ENCODE measurements at regions not wholly inside any gene's neighbourhood (a gene's known extent, or its start where the extent isn't known, plus 50 kb on each side); places are given as distances from the start of the nearest gene placed in this dataset.
"Not testable (repeated sequence)": the region's sequence is repeated elsewhere in the genome, so short reads cannot be mapped to it uniquely, and the experiment has no call there.

GRCh38 chr11:19420868-19421533, 180.3 kb upstream of the E2F8 start:
- ATAC-seq (replicated peaks) (no peak), DNase-seq (no peak)
- Mint-ChIP-seq H3K4me3 (no peak overlapping the region), H3K4me1 (peaks cover 2 to 4% of the 10 kb centered on the region in 2 donors), H3K27ac (no peak overlapping the region), H3K9me3 (peaks cover 0 to 9% of the 10 kb centered on the region in 2 donors), H3K27me3 (peaks cover 0 to 20% of the 10 kb centered on the region in 2 donors), H3K36me3 (no peaks in the 10 kb centered on the region)

- peaks cover 3 to 19% of the 10 kb centered on the region in 2 donors for H3K27me3 Mint-ChIP-seq
- ATAC-seq (replicated peaks) (no peak), DNase-seq (no peak)
- H3K4me1 Mint-ChIP-seq: no peaks in the 10 kb centered on the region
- no peak overlapping the region for H3K27ac Mint-ChIP-seq
- no peaks in the 10 kb centered on the region for H3K36me3 Mint-ChIP-seq
- no peak overlapping the region for H3K4me3 Mint-ChIP-seq
- peaks cover 3 to 9% of the 10 kb centered on the region in 2 donors for H3K9me3 Mint-ChIP-seq
Observed at GRCh38 chr11:19419808-19420207, 179.1 kb upstream of the E2F8 start.

GRCh38 chr11:19419021-19419750, 178.4 kb upstream of the E2F8 start:
- no peaks in the 10 kb centered on the region for H3K4me1 Mint-ChIP-seq
- H3K4me3 Mint-ChIP-seq: no peak overlapping the region
- DNase-seq (no peak), ATAC-seq (replicated peaks) (no peak)
- H3K27me3 Mint-ChIP-seq: peaks cover 9 to 25% of the 10 kb centered on the region in 2 donors
- peaks cover 6 to 9% of the 10 kb centered on the region in 2 donors for H3K9me3 Mint-ChIP-seq
- H3K27ac Mint-ChIP-seq: no peak overlapping the region
- no peaks in the 10 kb centered on the region for H3K36me3 Mint-ChIP-seq

GRCh38 chr11:19418221-19418620, 177.5 kb upstream of the E2F8 start:
- Mint-ChIP-seq H3K9me3 (peaks cover 6 to 9% of the 10 kb centered on the region in 2 donors), H3K4me3 (no peak overlapping the region), H3K27me3 (peaks cover 14 to 31% of the 10 kb centered on the region in 2 donors), H3K4me1 (no peaks in the 10 kb centered on the region), H3K36me3 (no peaks in the 10 kb centered on the region), H3K27ac (no peak overlapping the region)
- DNase-seq (no peak), ATAC-seq (replicated peaks) (no peak)

- H3K27ac Mint-ChIP-seq; DNase-seq; H3K36me3 Mint-ChIP-seq; H3K4me1 Mint-ChIP-seq; H3K9me3 Mint-ChIP-seq; ATAC-seq (replicated peaks); H3K4me3 Mint-ChIP-seq: not testable (repeated sequence)
- H3K27me3 Mint-ChIP-seq: peaks cover 25 to 49% of the 10 kb centered on the region in 2 donors
Observed at GRCh38 chr11:19412070-19412469, 171.3 kb upstream of the E2F8 start.

- no peak overlapping the region for H3K27ac Mint-ChIP-seq
- DNase-seq (no peak), ATAC-seq (replicated peaks) (peak; percentile 52 to 61)
- H3K27me3 Mint-ChIP-seq: peaks cover 40 to 47% of the 10 kb centered on the region in 2 donors
- H3K36me3 Mint-ChIP-seq: peaks cover 0 to 2% of the 10 kb centered on the region in 2 donors
- H3K9me3 Mint-ChIP-seq: peaks cover 2 to 4% of the 10 kb centered on the region in 2 donors
- peaks cover 0 to 3% of the 10 kb centered on the region in 2 donors for H3K4me1 Mint-ChIP-seq
- no peak overlapping the region for H3K4me3 Mint-ChIP-seq
Observed at GRCh38 chr11:19410032-19410431, 169.3 kb upstream of the E2F8 start.

- peaks cover 0 to 3% of the 10 kb centered on the region in 2 donors for H3K4me1 Mint-ChIP-seq
- no peak overlapping the region for H3K27ac Mint-ChIP-seq
- peaks cover 0 to 2% of the 10 kb centered on the region in 2 donors for H3K36me3 Mint-ChIP-seq
- H3K4me3 Mint-ChIP-seq: no peak overlapping the region
- peaks cover 0 to 2% of the 10 kb centered on the region in 2 donors for H3K9me3 Mint-ChIP-seq
- ATAC-seq (replicated peaks): no peak
- H3K27me3 Mint-ChIP-seq: peaks cover 32 to 40% of the 10 kb centered on the region in 2 donors
- DNase-seq: no peak
Observed at GRCh38 chr11:19409307-19409706, 168.6 kb upstream of the E2F8 start.

- no peak for ATAC-seq (replicated peaks)
- Mint-ChIP-seq H3K36me3 (peaks cover 0 to 2% of the 10 kb centered on the region in 2 donors), H3K9me3 (no peaks in the 10 kb centered on the region), H3K27ac (no peak overlapping the region), H3K4me1 (peaks cover 0 to 3% of the 10 kb centered on the region in 2 donors), H3K27me3 (peaks cover 28 to 31% of the 10 kb centered on the region in 2 donors), H3K4me3 (no peak overlapping the region)
- DNase-seq: no peak
Observed at GRCh38 chr11:19407677-19408270, 167.0 kb upstream of the E2F8 start.

- no peak for DNase-seq
- no peak for ATAC-seq (replicated peaks)
- Mint-ChIP-seq H3K27me3 (peaks cover 18 to 27% of the 10 kb centered on the region in 2 donors), H3K4me1 (peaks cover 0 to 3% of the 10 kb centered on the region in 2 donors), H3K9me3 (no peaks in the 10 kb centered on the region), H3K27ac (no peak overlapping the region), H3K36me3 (no peaks in the 10 kb centered on the region), H3K4me3 (no peak overlapping the region)
Observed at GRCh38 chr11:19405966-19406365, 165.2 kb upstream of the E2F8 start.

GRCh38 chr11:19404787-19405186, 164.0 kb upstream of the E2F8 start:
- Mint-ChIP-seq H3K36me3 (no peaks in the 10 kb centered on the region), H3K9me3 (no peaks in the 10 kb centered on the region), H3K27me3 (peaks cover 7 to 27% of the 10 kb centered on the region in 2 donors), H3K4me3 (no peak overlapping the region), H3K4me1 (no peaks in the 10 kb centered on the region), H3K27ac (no peak overlapping the region)
- no peak for ATAC-seq (replicated peaks)
- DNase-seq: no peak

GRCh38 chr11:19403196-19403895, 162.6 kb upstream of the E2F8 start:
- no peaks in the 10 kb centered on the region for H3K36me3 Mint-ChIP-seq
- peaks cover 7 to 27% of the 10 kb centered on the region in 2 donors for H3K27me3 Mint-ChIP-seq
- H3K27ac Mint-ChIP-seq: no peak overlapping the region
- no peaks in the 10 kb centered on the region for H3K4me1 Mint-ChIP-seq
- ATAC-seq (replicated peaks): no peak
- H3K9me3 Mint-ChIP-seq: no peaks in the 10 kb centered on the region
- no peak for DNase-seq
- no peak overlapping the region for H3K4me3 Mint-ChIP-seq

GRCh38 chr11:19400296-19400695, 159.6 kb upstream of the E2F8 start:
- ATAC-seq (replicated peaks) (no peak), DNase-seq (no peak)
- no peaks in the 10 kb centered on the region for H3K36me3 Mint-ChIP-seq
- H3K4me1 Mint-ChIP-seq: no peaks in the 10 kb centered on the region
- no peak overlapping the region for H3K27ac Mint-ChIP-seq
- no peaks in the 10 kb centered on the region for H3K9me3 Mint-ChIP-seq
- H3K27me3 Mint-ChIP-seq: peaks cover 8 to 17% of the 10 kb centered on the region in 2 donors
- H3K4me3 Mint-ChIP-seq: no peak overlapping the region

- Mint-ChIP-seq H3K36me3 (no peaks in the 10 kb centered on the region), H3K27me3 (peaks cover 11 to 19% of the 10 kb centered on the region in 2 donors), H3K4me1 (peaks cover 0 to 3% of the 10 kb centered on the region in 2 donors), H3K4me3 (no peak overlapping the region), H3K27ac (no peak overlapping the region), H3K9me3 (no peaks in the 10 kb centered on the region)
- ATAC-seq (replicated peaks) (no peak), DNase-seq (no peak)
Observed at GRCh38 chr11:19398772-19399527, 158.2 kb upstream of the E2F8 start.

- ATAC-seq (replicated peaks) (no peak), DNase-seq (no peak)
- peaks cover 0 to 3% of the 10 kb centered on the region in 2 donors for H3K4me1 Mint-ChIP-seq
- H3K27me3 Mint-ChIP-seq: peaks cover 11 to 12% of the 10 kb centered on the region in 2 donors
- no peak overlapping the region for H3K4me3 Mint-ChIP-seq
- no peaks in the 10 kb centered on the region for H3K36me3 Mint-ChIP-seq
- H3K9me3 Mint-ChIP-seq: no peaks in the 10 kb centered on the region
- H3K27ac Mint-ChIP-seq: no peak overlapping the region
Observed at GRCh38 chr11:19398273-19398672, 157.5 kb upstream of the E2F8 start.
